DMS 273 (cell line): ENCODE measurements at regions not wholly inside any gene's neighbourhood (a gene's known extent, or its start where the extent isn't known, plus 50 kb on each side); places are given as distances from the start of the nearest gene placed in this dataset.

ENCODE experiments used
- DNase-seq: peaks from one replicate; lab custom pipeline; 2025; ENCODE audit not compliant: unreplicated experiment; lab: John Stamatoyannopoulos, UW

GRCh38 chr4:168028970-168029597 lies 63.3 kb upstream of the ANXA10 start:
- DNase-seq = peak; percentile 12

- no peak for DNase-seq
Measured at GRCh38 chr4:168037676-168038075, 54.7 kb upstream of the ANXA10 start.

- DNase-seq = peak; percentile 1
Measured at GRCh38 chr4:168039593-168039992, 52.7 kb upstream of the ANXA10 start.
